ENCODE measurements at regions not wholly inside any gene's neighbourhood (a gene's known extent, or its start where the extent isn't known, plus 50 kb on each side); places are given as distances from the start of the nearest gene placed in this dataset.
"Not testable (repeated sequence)": the region's sequence is repeated elsewhere in the genome, so short reads cannot be mapped to it uniquely, and the experiment has no call there.

DNA sequence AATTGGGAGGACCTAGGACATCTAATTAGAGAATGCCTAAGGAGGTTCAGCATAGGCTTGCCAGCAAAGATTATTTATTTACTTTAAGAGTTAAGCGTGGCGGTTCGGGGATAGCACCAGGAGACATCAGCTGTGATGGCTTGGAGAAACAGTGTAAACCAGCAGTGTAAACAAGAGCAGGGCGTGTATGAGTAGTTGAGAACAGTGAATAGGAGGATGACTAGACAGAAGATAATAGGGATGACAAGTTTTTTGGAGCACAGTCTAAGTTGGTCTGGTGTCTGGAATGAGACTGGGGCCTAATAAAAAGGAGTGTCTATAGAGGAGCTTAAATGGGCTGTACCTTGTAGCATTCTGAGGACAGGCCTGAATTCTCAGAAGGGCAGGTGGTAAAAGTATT lies 338.4 kb upstream of the HTR1E start:
- TF ChIP-seq EZH2 (conservative IDR thresholded peaks at IDR 0.05; ENCODE audit: low read depth, low read length); REL (CRISPR knock-in tag; conservative IDR thresholded peaks at IDR 0.05); ZNF138 (CRISPR knock-in tag; IDR thresholded peaks at IDR 0.05; ENCODE audit: low read depth); CBX5 (CRISPR knock-in tag; IDR thresholded peaks at IDR 0.05; ENCODE audit: borderline replicate concordance); ZNF577 (CRISPR knock-in tag; IDR thresholded peaks at IDR 0.05; ENCODE audit: borderline replicate concordance, low read depth): not testable (repeated sequence)
- TF ChIP-seq, protein P1, sequence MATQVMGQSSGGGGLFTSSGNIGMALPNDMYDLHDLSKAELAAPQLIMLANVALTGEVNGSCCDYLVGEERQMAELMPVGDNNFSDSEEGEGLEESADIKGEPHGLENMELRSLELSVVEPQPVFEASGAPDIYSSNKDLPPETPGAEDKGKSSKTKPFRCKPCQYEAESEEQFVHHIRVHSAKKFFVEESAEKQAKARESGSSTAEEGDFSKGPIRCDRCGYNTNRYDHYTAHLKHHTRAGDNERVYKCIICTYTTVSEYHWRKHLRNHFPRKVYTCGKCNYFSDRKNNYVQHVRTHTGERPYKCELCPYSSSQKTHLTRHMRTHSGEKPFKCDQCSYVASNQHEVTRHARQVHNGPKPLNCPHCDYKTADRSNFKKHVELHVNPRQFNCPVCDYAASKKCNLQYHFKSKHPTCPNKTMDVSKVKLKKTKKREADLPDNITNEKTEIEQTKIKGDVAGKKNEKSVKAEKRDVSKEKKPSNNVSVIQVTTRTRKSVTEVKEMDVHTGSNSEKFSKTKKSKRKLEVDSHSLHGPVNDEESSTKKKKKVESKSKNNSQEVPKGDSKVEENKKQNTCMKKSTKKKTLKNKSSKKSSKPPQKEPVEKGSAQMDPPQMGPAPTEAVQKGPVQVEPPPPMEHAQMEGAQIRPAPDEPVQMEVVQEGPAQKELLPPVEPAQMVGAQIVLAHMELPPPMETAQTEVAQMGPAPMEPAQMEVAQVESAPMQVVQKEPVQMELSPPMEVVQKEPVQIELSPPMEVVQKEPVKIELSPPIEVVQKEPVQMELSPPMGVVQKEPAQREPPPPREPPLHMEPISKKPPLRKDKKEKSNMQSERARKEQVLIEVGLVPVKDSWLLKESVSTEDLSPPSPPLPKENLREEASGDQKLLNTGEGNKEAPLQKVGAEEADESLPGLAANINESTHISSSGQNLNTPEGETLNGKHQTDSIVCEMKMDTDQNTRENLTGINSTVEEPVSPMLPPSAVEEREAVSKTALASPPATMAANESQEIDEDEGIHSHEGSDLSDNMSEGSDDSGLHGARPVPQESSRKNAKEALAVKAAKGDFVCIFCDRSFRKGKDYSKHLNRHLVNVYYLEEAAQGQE (IDR thresholded peaks at IDR 0.05; ENCODE audit: borderline replicate concordance in 1 of 2, low read depth in 1 of 2, low read length in 2 of 2), result not testable (repeated sequence)
- TF ChIP-seq, protein P2, sequence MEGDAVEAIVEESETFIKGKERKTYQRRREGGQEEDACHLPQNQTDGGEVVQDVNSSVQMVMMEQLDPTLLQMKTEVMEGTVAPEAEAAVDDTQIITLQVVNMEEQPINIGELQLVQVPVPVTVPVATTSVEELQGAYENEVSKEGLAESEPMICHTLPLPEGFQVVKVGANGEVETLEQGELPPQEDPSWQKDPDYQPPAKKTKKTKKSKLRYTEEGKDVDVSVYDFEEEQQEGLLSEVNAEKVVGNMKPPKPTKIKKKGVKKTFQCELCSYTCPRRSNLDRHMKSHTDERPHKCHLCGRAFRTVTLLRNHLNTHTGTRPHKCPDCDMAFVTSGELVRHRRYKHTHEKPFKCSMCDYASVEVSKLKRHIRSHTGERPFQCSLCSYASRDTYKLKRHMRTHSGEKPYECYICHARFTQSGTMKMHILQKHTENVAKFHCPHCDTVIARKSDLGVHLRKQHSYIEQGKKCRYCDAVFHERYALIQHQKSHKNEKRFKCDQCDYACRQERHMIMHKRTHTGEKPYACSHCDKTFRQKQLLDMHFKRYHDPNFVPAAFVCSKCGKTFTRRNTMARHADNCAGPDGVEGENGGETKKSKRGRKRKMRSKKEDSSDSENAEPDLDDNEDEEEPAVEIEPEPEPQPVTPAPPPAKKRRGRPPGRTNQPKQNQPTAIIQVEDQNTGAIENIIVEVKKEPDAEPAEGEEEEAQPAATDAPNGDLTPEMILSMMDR (CRISPR knock-in tag; IDR thresholded peaks at IDR 0.05), result not testable (repeated sequence)
